B cell (primary cell): ENCODE measurements at regions not wholly inside any gene's neighbourhood (a gene's known extent, or its start where the extent isn't known, plus 50 kb on each side); places are given as distances from the start of the nearest gene placed in this dataset.

Source experiments
- ATAC-seq: fragments of 200-7000 bp; cut with Tn5 transposase; one replicate; pipeline ENCODE4 v1.10.0; 2021; ENCODE audit warnings: low read depth, mild to moderate bottlenecking, moderate number of reproducible peaks, moderate library complexity
- CTCF ChIA-PET: fragments of 350-600 bp; sonication (Branson Sonifier 250); formaldehyde crosslinking; loops from one replicate; lab custom pipeline; 2021; ENCODE audit warnings: antibody characterized with exemption, inconsistent platforms; lab: Charles Lee
- POLR2A ChIA-PET: fragments of 350-600 bp; sonication (Branson Sonifier 250); formaldehyde crosslinking; loops from one replicate; lab custom pipeline; 2021; ENCODE audit warnings: antibody characterized with exemption; lab: Charles Lee
- DNase-seq: peaks from one replicate; pipeline ENCODE4 v3.0.0; 2013
- H2AFZ ChIP-seq: 2 replicates; pipeline ENCODE4 v1.6.1; 2012; ENCODE audit warnings: mild to moderate bottlenecking, low read depth, low read length; ENCODE audit not compliant: insufficient read depth, poor library complexity, severe bottlenecking
- H3K27ac ChIP-seq, 2 donors: 1 replicate in 1 of 2; 2 replicates in 1 of 2; pipeline ENCODE4 v1.5.1; 2012 to 2013; ENCODE audit warnings: low read length in 2 of 2, mild to moderate bottlenecking in 2 of 2, moderate library complexity in 1 of 2
- H3K27me3 ChIP-seq, 4 experiments: fragments of 200-600 bp in 1 of 4; sonication (generic) in 1 of 4; replicated peaks in 1 of 4; 1 replicate in 2 of 4; 2 replicates in 2 of 4; pipeline versions ENCODE4 v1.6.1 to v1.7.0; 2013 to 2016; ENCODE audit warnings: low read length in 3 of 4, mild to moderate bottlenecking in 2 of 4, mixed read lengths in 1 of 4, moderate library complexity in 1 of 4; ENCODE audit not compliant: insufficient read depth in 4 of 4, control insufficient read depth in 3 of 4; ENCODE audit errors: control extremely low read depth in 1 of 4
- H3K36me3 ChIP-seq, 2 experiments: replicated peaks in 1 of 2; 1 replicate in 1 of 2; 2 replicates in 1 of 2; pipeline versions ENCODE4 v1.6.1 to v1.7.1; 2013; ENCODE audit warnings: low read length in 1 of 2; ENCODE audit not compliant: insufficient read depth in 2 of 2, control insufficient read depth in 1 of 2; ENCODE audit errors: control extremely low read depth in 1 of 2, extremely low read depth in 1 of 2
- H3K4me1 ChIP-seq, 2 donors: fragments of 200-600 bp in 1 of 2; sonication (generic) in 1 of 2; 1 replicate in 1 of 2; 2 replicates in 1 of 2; pipeline versions ENCODE4 v1.5.1 to v1.6.1; 2013 to 2017; ENCODE audit warnings: low read length in 2 of 2; ENCODE audit not compliant: control insufficient read depth in 2 of 2, insufficient read depth in 2 of 2
- H3K4me2 ChIP-seq: replicated peaks from 2 replicates; pipeline ENCODE3; 2012; ENCODE audit warnings: mild to moderate bottlenecking, low read depth, low read length; ENCODE audit not compliant: poor library complexity, severe bottlenecking
- H3K4me3 ChIP-seq, 5 experiments: fragments of 200-600 bp in 1 of 5; sonication (generic) in 1 of 5; 1 replicate in 3 of 5; 2 replicates in 2 of 5; pipeline versions ENCODE4 v1.5.1 to v1.7.0; 2011 to 2016; ENCODE audit warnings: low read length in 4 of 5, mild to moderate bottlenecking in 4 of 5, low read depth in 2 of 5, control low read depth in 1 of 5, moderate library complexity in 1 of 5; ENCODE audit not compliant: insufficient read depth in 1 of 5; ENCODE audit errors: control extremely low read depth in 1 of 5, extremely low read depth in 1 of 5
- H3K79me2 ChIP-seq: fragments of 200-600 bp; sonication (generic); one replicate; pipeline ENCODE4 v1.6.0; 2016; ENCODE audit warnings: low read length; ENCODE audit not compliant: control insufficient read depth, insufficient read depth
- H3K9ac ChIP-seq: fragments of 200-600 bp; sonication (generic); 2 replicates; pipeline ENCODE4 v1.6.1; 2017; ENCODE audit warnings: mild to moderate bottlenecking, low read length, moderate library complexity
- H3K9me3 ChIP-seq, 3 donors: one replicate each; pipeline versions ENCODE4 v1.6.1 to v1.7.1; 2013; ENCODE audit warnings: low read length in 2 of 3; ENCODE audit not compliant: control insufficient read depth in 2 of 3, insufficient read depth in 1 of 3; ENCODE audit errors: control extremely low read depth in 1 of 3
- H4K20me1 ChIP-seq: 2 replicates; pipeline ENCODE4 v1.6.0; 2012; ENCODE audit warnings: mild to moderate bottlenecking, low read length; ENCODE audit not compliant: insufficient read depth, control insufficient read depth, poor library complexity, severe bottlenecking
- H3K27ac Mint-ChIP-seq: one replicate; pipeline ENCODE4 v1.8.0; 2021; ENCODE audit warnings: mixed read lengths
- H3K27me3 Mint-ChIP-seq: one replicate; pipeline ENCODE4 v1.8.0; 2021; ENCODE audit warnings: mixed read lengths
- H3K4me1 Mint-ChIP-seq: one replicate; pipeline ENCODE4 v1.8.0; 2021; ENCODE audit warnings: mixed read lengths
- H3K4me3 Mint-ChIP-seq: one replicate; pipeline ENCODE4 v1.8.0; 2021; ENCODE audit warnings: mixed read lengths
- H3K9me3 Mint-ChIP-seq: one replicate; pipeline ENCODE4 v1.8.0; 2022; ENCODE audit warnings: mixed read lengths; ENCODE audit not compliant: insufficient read depth
- CTCF ChIP-seq: fragments of 200-600 bp; IDR thresholded peaks from one replicate; pipeline ENCODE4 v1.8.0; 2022; ENCODE audit warnings: antibody characterized with exemption, mild to moderate bottlenecking
- EZH2 ChIP-seq: IDR thresholded peaks from 2 replicates; pipeline ENCODE4 v1.6.1; 2012; ENCODE audit warnings: borderline replicate concordance, low read depth, mild to moderate bottlenecking, moderate library complexity, low read length; ENCODE audit not compliant: insufficient read depth, poor library complexity, severe bottlenecking
- WGBS: methylation state at CpG from one replicate; pipeline ENCODE4 v1.1.5; 2013; ENCODE audit warnings: missing lambda C conversion rate; ENCODE audit not compliant: insufficient coverage; 5-methylcytosine and 5-hydroxymethylcytosine counted together
- intact Hi-C: fragments of 100-400 bp; cut with micrococcal nuclease; formaldehyde crosslinking; loops from one replicate; pipeline ENCODE4 v1.10.0; 2022

- Histone ChIP-seq H3K27me3 (no peaks in the 10 kb centered on the region), H3K79me2 (no peaks in the 10 kb centered on the region), H3K4me2 (no peak overlapping the region), H3K9me3 (no peaks in the 10 kb centered on the region), H4K20me1 (no peaks in the 10 kb centered on the region), H2AFZ (no peak overlapping the region), H3K27ac (no peak overlapping the region), H3K36me3 (no peaks in the 10 kb centered on the region), H3K9ac (no peak overlapping the region), H3K4me1 (no peaks in the 10 kb centered on the region), H3K4me3 (no peak overlapping the region)
- CTCF ChIA-PET: interaction anchor here (0.8 kb wide), 1 partner anchor 33 kb away, joined by 3 read pairs; no protein-coding TSS in a partner anchor
- Mint-ChIP-seq H3K27me3 (peaks cover 2% of the 10 kb centered on the region), H3K9me3 (no peaks in the 10 kb centered on the region), H3K27ac (no peak overlapping the region), H3K4me3 (no peak overlapping the region), H3K4me1 (peaks cover 3% of the 10 kb centered on the region)
- DNase-seq (no peak), ATAC-seq (no peak)
- WGBS: no CpG with 5 or more reads among the region's 3 CpGs
- POLR2A ChIA-PET: no interaction called here
- intact Hi-C loops: no loop called here
- no peak for TF ChIP-seq EZH2
- no peak for TF ChIP-seq CTCF
These were observed 374.9 kb upstream of the TGFBR2 start for GRCh38 chr3:30231277-30232141.

GRCh38 chr3:30232142-30232541 is 374.3 kb upstream of the TGFBR2 start:
- ChIA-PET CTCF (no interaction called here), POLR2A (no interaction called here)
- no peak overlapping the region for H3K4me3 ChIP-seq
- H3K4me2 ChIP-seq: no peak overlapping the region
- Mint-ChIP-seq H3K9me3 (no peaks in the 10 kb centered on the region), H3K4me1 (peaks cover 1% of the 10 kb centered on the region), H3K27me3 (no peaks in the 10 kb centered on the region), H3K27ac (no peak overlapping the region), H3K4me3 (no peak overlapping the region)
- TF ChIP-seq EZH2 (no peak), CTCF (no peak)
- H3K4me1 ChIP-seq: no peaks in the 10 kb centered on the region
- no peaks in the 10 kb centered on the region for H3K36me3 ChIP-seq
- no peak overlapping the region for H2AFZ ChIP-seq
- H3K27me3 ChIP-seq: no peaks in the 10 kb centered on the region
- intact Hi-C loops: no loop called here
- H3K79me2 ChIP-seq: no peaks in the 10 kb centered on the region
- no peaks in the 10 kb centered on the region for H4K20me1 ChIP-seq
- H3K9me3 ChIP-seq: no peaks in the 10 kb centered on the region
- H3K9ac ChIP-seq: no peak overlapping the region
- WGBS: 100% methylated on average over 2 of the region's 5 CpGs
- H3K27ac ChIP-seq: no peak overlapping the region
- no peak for ATAC-seq
- no peak for DNase-seq
